DOHH2 (cell line): ENCODE measurements at regions not wholly inside any gene's neighbourhood (a gene's known extent, or its start where the extent isn't known, plus 50 kb on each side); places are given as distances from the start of the nearest gene placed in this dataset.

ENCODE experiments used
- H3F3A ChIP-seq: fragments of 200-600 bp; sonication (generic), shearing (Covaris generic); 2 replicates; pipeline ENCODE4 v1.6.0; 2016; ENCODE audit warnings: antibody characterized with exemption, mild to moderate bottlenecking; ENCODE audit not compliant: control insufficient read depth, insufficient read depth
- H3K27ac ChIP-seq: fragments of 200-600 bp; sonication (generic); 2 replicates; pipeline ENCODE4 v1.5.1; 2014; ENCODE audit warnings: low read depth, mild to moderate bottlenecking, low read length, moderate library complexity
- H3K27me3 ChIP-seq: fragments of 200-600 bp; sonication (generic); 2 replicates; pipeline ENCODE4 v1.6.1; 2014; ENCODE audit warnings: mild to moderate bottlenecking, low read length, mixed read lengths; ENCODE audit not compliant: control insufficient read depth
- H3K36me3 ChIP-seq: fragments of 200-600 bp; sonication (generic); 2 replicates; pipeline ENCODE4 v1.6.1; 2014; ENCODE audit warnings: mild to moderate bottlenecking, low read length, moderate library complexity, mixed read lengths; ENCODE audit not compliant: control insufficient read depth
- H3K4me1 ChIP-seq: fragments of 200-600 bp; sonication (generic); 2 replicates; pipeline ENCODE4 v1.6.1; 2014; ENCODE audit warnings: mild to moderate bottlenecking, low read length, mixed read lengths; ENCODE audit not compliant: control insufficient read depth
- H3K4me2 ChIP-seq: fragments of 200-600 bp; sonication (generic); 2 replicates; pipeline ENCODE4 v1.6.0; 2014; ENCODE audit warnings: mild to moderate bottlenecking, low read length, moderate library complexity
- H3K4me3 ChIP-seq: fragments of 200-600 bp; sonication (generic); 2 replicates; pipeline ENCODE4 v1.5.1; 2014; ENCODE audit warnings: mild to moderate bottlenecking, low read length, mixed read lengths
- H3K79me2 ChIP-seq: fragments of 200-600 bp; sonication (generic); 2 replicates; pipeline ENCODE4 v1.6.1; 2014; ENCODE audit warnings: mild to moderate bottlenecking, low read length, mixed read lengths; ENCODE audit not compliant: control insufficient read depth
- H3K9me2 ChIP-seq: fragments of 200-600 bp; sonication (generic); replicated peaks from 2 replicates; pipeline ENCODE4 v1.6.1; 2014; ENCODE audit warnings: mild to moderate bottlenecking, low read length, mixed read lengths; ENCODE audit not compliant: control insufficient read depth
- H3K9me3 ChIP-seq: fragments of 200-600 bp; sonication (generic); 2 replicates; pipeline ENCODE4 v1.6.1; 2014; ENCODE audit warnings: antibody characterized with exemption, low read length, mixed read lengths; ENCODE audit not compliant: control insufficient read depth, insufficient read depth
- H4K20me1 ChIP-seq: fragments of 200-600 bp; sonication (generic); 2 replicates; pipeline ENCODE4 v1.6.0; 2014; ENCODE audit warnings: low read depth, mild to moderate bottlenecking, antibody characterized with exemption, low read length, moderate library complexity; ENCODE audit not compliant: control insufficient read depth, insufficient read depth
- EZH2phosphoT487 ChIP-seq: fragments of 200-600 bp; sonication (generic); IDR thresholded peaks from 2 replicates; pipeline ENCODE4 v1.6.1; 2017; ENCODE audit warnings: borderline replicate concordance, mild to moderate bottlenecking, antibody characterized with exemption, low read length, moderate library complexity, mixed read lengths
- TF ChIP-seq, protein P1 (sequence below): fragments of 200-600 bp; sonication (generic); IDR thresholded peaks from one replicate; pipeline ENCODE4 v1.5.1; 2014; ENCODE audit warnings: antibody characterized with exemption, mild to moderate bottlenecking, low read depth, low read length; ENCODE audit not compliant: poor library complexity, severe bottlenecking

DNA sequence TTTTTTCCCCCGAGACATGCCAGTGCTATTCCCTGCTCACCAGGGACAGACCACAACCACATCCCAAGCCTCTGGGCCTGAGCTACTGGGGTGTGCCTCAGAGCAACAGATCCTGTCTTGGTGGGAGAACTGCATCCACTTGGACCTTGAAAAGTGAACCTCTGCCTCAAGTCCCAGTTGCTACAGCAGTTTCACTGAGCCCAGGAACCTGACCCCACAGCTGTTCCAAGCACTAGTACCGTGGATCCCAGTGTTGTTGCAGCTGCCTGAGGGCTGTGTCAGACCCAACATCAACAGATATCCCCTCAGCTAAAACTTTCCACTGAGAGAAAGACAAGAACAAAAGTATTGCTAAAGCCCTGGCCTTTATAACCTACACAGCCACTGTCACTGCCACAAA is 373.0 kb downstream of the PLPP3 start:
- H3F3A ChIP-seq = no peaks in the 10 kb centered on the region
- no peaks in the 10 kb centered on the region for H3K9me2 ChIP-seq
- H3K79me2 ChIP-seq = no peaks in the 10 kb centered on the region
- no peaks in the 10 kb centered on the region for H3K27me3 ChIP-seq
- no peak overlapping the region for H3K4me2 ChIP-seq
- 0 out of 2 replicates have a peak, but pooled peaks cover 6% of the 10 kb centered on the region for H3K9me3 ChIP-seq
- H3K27ac ChIP-seq = no peak overlapping the region
- TF ChIP-seq, protein P1, sequence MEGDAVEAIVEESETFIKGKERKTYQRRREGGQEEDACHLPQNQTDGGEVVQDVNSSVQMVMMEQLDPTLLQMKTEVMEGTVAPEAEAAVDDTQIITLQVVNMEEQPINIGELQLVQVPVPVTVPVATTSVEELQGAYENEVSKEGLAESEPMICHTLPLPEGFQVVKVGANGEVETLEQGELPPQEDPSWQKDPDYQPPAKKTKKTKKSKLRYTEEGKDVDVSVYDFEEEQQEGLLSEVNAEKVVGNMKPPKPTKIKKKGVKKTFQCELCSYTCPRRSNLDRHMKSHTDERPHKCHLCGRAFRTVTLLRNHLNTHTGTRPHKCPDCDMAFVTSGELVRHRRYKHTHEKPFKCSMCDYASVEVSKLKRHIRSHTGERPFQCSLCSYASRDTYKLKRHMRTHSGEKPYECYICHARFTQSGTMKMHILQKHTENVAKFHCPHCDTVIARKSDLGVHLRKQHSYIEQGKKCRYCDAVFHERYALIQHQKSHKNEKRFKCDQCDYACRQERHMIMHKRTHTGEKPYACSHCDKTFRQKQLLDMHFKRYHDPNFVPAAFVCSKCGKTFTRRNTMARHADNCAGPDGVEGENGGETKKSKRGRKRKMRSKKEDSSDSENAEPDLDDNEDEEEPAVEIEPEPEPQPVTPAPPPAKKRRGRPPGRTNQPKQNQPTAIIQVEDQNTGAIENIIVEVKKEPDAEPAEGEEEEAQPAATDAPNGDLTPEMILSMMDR = no peak
- no peak for TF ChIP-seq EZH2phosphoT487
- H3K4me3 ChIP-seq = no peak overlapping the region
- no peaks in the 10 kb centered on the region for H4K20me1 ChIP-seq
- no peaks in the 10 kb centered on the region for H3K36me3 ChIP-seq
- H3K4me1 ChIP-seq = no peaks in the 10 kb centered on the region

- H3K79me2 ChIP-seq = no peaks in the 10 kb centered on the region
- H3F3A ChIP-seq = no peaks in the 10 kb centered on the region
- H3K4me2 ChIP-seq = no peak overlapping the region
- H3K4me1 ChIP-seq = no peaks in the 10 kb centered on the region
- H3K4me3 ChIP-seq = no peak overlapping the region
- no peaks in the 10 kb centered on the region for H3K36me3 ChIP-seq
- H3K27ac ChIP-seq = no peak overlapping the region
- H3K9me2 ChIP-seq = no peaks in the 10 kb centered on the region
- 0 out of 2 replicates have a peak, but pooled peaks cover 6% of the 10 kb centered on the region for H3K9me3 ChIP-seq
- H3K27me3 ChIP-seq = no peaks in the 10 kb centered on the region
- no peaks in the 10 kb centered on the region for H4K20me1 ChIP-seq
- no peak for TF ChIP-seq EZH2phosphoT487
- TF ChIP-seq, protein P1 = no peak
Observed at GRCh38 chr1:56204206-56204605, 375.2 kb downstream of the PLPP3 start.

DNA sequence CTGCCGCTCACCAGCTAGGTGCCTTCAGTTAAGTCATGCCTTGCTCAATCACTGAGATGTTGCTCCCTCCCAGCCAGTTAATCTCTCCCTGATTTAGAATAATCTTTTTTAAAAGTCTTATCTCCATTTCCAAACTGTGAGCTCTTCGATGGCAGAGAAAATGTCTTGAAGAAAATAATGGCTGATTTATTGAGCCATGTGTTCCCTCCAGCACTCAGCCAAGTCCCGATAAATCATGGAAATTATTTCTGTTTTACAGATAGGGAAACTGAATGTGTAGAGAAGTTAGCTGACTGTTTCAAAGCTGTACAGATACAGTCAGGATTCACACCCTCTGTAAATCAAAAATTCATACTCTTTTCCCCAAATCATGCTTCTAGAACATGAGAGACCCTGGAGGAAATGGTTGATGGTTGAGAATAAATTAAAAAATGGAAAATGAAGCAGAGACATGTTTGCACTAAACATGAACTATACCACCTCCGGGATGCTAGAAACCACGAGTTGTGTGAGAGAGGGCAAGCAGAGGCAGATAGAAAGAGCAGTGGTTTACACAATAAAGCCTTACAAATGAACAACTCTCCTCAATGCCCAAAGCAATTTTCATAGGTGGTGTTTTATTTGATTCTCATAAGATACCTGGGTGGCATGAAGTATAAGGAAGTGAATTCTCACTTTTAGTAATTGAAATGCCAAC is 376.4 kb downstream of the PLPP3 start:
- no peaks in the 10 kb centered on the region for H4K20me1 ChIP-seq
- TF ChIP-seq, protein P1 = no peak
- TF ChIP-seq EZH2phosphoT487 = no peak
- H3K27ac ChIP-seq = no peak overlapping the region
- H3K9me2 ChIP-seq = no peaks in the 10 kb centered on the region
- H3F3A ChIP-seq = no peaks in the 10 kb centered on the region
- no peaks in the 10 kb centered on the region for H3K4me1 ChIP-seq
- no peak overlapping the region for H3K4me2 ChIP-seq
- no peaks in the 10 kb centered on the region for H3K79me2 ChIP-seq
- H3K9me3 ChIP-seq = 0 out of 2 replicates have a peak, but pooled peaks cover 6% of the 10 kb centered on the region
- H3K27me3 ChIP-seq = no peaks in the 10 kb centered on the region
- H3K4me3 ChIP-seq = no peak overlapping the region
- no peaks in the 10 kb centered on the region for H3K36me3 ChIP-seq
